HK-2 (cell line): ENCODE measurements at regions not wholly inside any gene's neighbourhood (a gene's known extent, or its start where the extent isn't known, plus 50 kb on each side); places are given as distances from the start of the nearest gene placed in this dataset.
A peak's percentile ranks its signal among the peaks of the same experiment; 100 is the strongest.
"Not testable (repeated sequence)": the region's sequence is repeated elsewhere in the genome, so short reads cannot be mapped to it uniquely, and the experiment has no call there.

Experiments
- DNase-seq: peaks from one replicate; pipeline ENCODE4 v3.0.0-alpha.2; 2018; ENCODE audit not compliant: unreplicated experiment

DNA sequence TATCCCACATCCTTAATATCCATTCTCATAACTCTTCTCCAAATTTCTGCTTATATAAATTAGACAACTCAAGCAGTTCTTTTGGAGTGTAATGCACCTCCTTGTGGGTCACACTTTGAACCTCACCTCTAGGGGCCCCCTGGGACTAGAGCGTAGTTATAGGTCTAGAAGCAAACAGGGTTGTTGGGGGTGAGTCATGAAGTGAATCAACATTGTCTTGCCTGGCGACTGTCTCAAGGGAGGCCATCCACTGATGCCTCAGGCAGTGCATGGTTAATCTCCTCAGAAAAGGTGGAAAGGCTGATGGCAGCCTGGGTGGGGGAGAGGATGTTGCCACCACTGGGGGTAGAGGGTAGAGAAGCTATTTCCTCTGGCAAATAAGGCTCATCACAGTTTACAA is 129.1 kb downstream of the TNFRSF21 start:
- peak; percentile 30 for DNase-seq

DNA sequence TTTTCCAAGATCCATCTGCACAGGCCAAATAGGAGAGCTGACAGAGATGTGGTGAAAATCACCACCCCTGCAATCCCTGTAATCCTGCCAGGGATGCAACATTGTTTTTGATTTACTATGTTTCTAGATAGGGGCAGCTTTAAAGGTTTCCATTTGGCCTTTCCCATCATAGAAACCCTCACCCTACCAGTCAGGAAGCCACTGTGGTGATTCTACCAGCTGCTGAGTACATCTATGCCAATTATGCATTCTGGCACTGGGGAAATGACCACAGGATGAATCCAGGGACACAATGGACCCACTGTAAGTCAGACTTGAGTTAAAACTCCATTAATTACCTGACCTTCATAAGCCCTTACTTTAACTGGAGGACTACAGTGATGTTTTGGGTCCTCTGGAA is 130.4 kb downstream of the TNFRSF21 start:
- no peak for DNase-seq

DNA sequence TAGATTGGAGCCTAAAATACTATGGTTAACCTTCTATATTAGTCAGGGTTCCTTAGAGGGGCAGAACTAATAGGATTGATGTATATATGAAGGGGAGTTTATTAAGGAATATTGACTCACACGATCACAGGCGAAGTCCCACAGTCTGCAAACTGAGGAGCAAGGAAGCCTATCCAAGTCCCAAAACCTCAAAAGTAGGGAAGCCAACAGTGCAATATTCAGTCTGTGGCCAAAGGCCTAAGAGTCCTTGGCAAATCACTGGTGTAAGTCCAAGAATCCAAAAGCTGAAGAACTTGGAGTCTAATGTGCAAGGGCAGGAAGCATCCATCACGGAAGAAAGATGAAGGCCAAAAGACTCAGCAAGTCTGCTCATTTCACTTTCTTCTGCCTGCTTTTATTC is 133.5 kb upstream of the ADGRF1 start:
- no peak for DNase-seq

DNA sequence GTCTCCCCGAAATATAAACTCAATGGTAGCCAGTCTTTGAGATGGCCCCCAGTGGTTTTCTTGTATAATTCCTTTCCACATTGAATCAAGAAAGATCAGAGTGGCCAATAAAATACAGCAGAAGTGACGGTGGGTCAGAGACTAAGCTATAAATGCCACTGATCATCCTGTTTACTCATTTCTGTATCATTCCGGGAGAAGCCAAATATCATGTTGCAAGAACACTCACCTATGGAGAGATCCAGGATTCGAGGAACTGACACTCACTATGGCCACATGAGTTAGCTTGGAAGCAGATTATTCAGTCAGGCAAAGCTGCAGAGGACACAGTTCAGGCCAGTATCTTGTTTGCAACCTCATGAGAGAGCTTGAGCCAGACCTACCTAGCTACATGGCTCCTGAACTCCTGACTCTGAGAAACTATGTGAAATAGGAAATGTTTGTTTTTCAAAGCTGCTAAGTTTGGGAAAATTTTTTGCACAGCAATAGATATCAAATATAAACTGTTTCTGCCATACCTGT is 132.4 kb upstream of the ADGRF1 start:
- DNase-seq, result no peak

DNA sequence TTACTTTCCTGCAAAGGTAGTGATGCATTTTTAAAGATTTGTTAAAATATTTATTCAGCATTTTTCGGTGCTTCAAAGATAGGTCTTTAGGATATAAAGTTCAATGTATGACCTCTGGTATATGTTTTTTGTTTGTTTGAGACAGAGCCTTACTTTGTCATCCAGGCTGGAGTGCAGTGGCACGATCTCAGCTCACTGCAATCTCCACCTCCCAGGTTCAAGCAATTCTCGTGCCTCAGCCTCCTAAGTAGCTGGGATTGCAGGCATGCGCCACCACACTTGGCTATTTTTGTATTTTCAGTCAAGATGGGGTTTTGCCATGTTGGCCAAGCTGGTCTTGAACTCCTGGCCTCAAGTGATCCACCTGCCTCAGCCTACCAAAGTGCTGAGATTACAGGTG is 131.9 kb upstream of the ADGRF1 start:
- DNase-seq, result not testable (repeated sequence)

DNA sequence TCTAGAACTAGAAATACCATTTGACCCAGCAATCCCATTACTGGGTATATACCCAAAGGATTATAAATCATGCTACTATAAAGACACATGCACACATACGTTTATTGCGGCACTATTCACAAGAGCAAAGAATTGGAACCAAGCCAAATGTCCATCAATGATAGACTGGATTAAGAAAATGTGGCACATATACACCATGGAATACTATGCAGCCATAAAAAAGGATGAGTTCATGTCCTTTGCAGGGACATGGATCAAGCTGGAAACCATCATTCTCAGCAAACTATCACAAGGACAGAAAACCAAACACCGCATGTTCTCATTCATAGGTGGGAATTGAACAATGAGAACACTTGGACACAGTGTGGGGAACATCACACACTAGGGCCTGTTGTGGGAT is 131.0 kb upstream of the ADGRF1 start:
- DNase-seq, result not testable (repeated sequence)

DNA sequence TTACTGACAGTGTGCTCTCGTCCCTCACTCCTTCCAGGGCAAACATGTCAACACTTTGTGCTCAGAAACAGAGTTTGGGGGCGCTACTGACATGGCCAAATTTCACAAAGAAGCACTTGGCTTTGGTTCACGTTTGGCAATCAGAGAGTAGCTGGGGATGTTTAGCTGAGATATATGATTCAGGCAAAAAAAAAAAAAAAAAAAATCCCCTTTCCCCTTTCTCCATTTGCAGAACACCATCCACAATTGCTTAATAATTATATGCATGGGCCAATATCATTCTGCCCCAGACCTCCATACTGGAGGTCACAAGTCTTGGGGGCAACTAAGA is 128.4 kb upstream of the ADGRF1 start:
- DNase-seq, result no peak

DNA sequence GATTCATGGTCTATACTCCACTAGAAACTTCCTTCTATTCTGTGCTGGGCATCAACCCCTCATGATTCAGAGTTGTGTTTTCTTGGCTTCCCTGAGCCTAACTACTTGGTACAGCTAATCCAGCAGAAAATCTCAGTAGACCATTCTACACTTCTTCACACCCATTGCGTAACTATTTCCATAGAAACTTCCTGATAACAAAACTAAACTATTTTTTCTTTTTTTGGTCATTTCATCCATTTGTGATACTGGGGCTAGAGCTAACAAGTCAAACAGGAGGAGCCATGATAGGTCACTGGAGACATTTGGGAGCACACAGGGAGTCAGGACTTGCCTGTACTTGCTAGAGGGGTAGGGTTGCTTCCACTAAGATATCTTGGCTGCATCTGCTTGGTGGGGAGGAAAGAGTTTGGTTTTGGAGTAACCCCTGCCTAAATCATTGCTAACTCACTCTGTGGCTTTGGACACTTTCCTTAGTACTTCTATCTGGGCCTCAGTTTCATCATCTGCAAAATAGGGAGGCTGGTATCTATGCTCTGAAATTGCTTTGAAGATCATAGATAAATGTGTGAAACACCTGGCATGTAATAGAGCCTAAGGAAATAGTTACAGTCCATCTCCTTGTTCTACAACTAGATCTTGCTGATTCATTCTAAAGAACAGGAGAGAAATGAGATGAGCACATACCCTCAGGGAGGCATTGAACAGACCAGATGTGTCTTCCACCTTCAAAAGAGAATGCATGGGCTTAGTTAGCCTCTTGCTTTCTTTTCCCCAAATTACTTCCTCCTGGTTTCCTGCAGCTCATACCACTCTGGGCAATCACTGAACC is 127.9 kb upstream of the ADGRF1 start:
- DNase-seq, result no peak

DNA sequence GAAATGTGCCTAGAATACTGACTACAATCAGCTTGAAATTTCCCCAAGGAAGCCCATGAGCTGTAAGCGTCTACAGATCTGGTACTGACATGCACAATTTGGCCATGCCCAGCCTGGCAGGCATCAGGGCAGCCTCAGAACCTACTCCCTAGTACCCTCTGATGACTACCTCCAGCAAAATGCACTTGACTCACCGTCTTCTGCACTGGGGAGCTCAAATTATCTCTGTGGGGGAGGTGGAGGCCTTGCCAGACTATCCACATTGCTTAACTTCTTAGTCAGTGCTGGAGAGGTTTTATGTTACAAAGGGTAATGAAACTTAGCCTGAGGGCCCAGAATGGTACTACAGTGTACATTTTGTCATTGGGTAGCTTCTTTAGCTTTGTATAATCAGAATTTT is 126.0 kb upstream of the ADGRF1 start:
- peak; percentile 77 for DNase-seq

DNA sequence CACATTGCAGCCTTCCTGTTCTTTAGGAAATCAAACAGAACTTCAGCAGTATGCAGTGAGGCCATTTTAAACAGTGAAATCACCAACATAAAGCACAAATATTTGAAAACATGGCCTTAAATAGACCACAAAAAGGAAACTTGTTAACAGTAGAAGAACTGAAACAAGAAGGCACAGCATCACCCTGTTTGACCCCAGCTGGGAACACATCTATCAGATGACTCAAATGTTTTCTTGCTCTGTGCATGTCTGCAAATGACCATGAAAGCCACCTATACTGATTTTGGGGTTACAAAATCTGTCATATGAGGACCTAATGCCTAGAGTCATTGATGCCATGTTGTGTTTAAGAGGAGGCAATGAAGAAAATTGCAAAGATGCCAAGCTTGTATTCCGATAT is 123.8 kb upstream of the ADGRF1 start:
- no peak for DNase-seq

DNA sequence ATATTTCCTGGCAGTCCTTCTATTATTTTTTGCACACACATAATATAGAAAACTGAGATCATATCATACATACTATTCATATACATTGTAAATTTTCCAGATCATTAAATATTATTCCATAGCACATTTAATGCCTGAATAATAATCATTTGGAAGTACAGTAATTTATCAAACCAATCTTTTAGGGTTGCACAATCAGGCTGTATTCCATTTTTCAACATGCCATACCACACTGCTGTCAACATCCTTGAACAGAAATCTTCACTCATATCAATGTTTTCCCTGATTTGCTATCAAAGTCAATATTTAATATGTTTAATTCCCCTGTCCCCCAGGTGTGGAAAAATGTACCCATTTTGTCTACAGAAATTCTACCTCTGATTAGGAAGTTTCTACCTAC is 122.7 kb upstream of the ADGRF1 start:
- DNase-seq, result no peak

DNA sequence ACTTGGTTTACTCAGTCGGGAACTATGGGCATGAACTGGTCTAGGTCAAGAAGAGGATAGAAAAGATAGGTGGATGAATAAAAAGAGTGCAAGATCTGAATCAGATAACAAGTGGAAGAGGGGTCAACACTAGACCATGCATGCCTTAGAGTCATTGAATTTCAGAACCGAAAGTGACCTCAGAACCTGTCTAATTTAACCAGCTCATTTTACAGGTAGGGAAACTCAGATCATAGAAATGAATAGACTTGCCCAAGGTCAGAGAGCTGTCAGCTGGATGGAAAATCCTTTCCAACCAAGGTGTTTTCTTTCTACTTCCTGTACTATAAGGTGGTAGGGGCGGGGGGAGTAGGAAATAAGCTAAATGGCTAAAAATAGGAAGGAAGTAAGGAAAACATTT is 121.4 kb upstream of the ADGRF1 start:
- DNase-seq, result no peak

DNA sequence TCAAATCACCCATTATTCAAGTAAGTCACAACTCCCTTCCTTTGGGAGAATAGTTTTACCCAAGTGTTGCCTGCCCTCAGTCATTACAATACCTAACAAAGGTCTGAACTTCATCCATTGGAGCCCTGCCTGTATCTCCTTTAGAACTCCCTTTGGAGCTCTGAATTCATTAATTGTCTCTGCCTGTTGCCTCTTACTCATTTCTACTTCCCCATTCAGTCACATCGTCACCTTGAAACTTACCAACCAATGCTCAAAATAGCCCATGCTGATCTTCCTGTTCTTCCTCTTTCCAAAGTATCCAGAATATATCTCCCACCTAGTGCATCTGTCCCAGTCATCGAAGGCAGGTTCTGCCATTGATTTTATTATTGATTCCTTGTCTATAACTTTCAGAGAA is 120.7 kb upstream of the ADGRF1 start:
- no peak for DNase-seq

DNA sequence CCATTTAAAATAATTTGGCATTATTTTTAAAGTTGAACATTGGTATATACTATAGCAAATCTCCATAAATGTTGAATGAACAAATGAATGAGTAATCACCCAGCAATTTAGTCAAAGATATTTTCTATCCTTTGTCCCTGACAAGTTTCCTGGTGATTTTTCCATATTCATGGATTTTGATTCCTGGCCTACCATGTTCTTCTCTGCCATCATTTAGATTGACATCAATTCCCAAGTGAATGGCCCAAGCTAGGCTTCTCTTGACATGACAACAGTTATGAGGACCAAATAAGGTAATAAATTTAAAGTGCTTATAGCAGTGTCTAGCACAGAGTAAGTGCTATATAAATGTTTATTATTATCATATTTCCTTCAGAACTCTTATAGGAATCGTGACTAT is 120.1 kb upstream of the ADGRF1 start:
- no peak for DNase-seq

DNA sequence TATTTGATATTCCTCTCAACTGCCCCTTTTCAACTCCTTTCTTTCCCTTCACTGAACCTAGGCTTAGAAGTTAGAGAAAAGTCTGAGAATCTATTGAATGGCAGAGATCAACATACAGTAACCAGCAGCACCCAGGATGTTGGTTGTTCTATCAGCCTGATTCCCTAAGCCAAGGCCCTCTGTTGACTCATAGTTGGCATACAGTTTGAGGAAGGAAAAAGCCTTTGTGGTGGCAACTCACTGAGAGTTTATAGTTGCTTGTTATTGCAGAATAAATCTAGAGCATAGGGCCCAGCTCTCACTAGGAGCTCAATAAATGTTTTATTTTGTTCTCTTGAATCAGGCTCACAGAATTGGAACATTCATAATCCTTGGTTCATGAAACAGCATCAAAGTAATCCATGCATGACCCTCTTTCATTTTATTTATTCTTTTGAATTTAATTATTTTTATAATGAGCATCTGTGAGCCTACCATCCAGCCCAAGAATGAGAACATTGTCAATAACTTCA is 119.1 kb upstream of the ADGRF1 start:
- DNase-seq, result peak; percentile 8

DNA sequence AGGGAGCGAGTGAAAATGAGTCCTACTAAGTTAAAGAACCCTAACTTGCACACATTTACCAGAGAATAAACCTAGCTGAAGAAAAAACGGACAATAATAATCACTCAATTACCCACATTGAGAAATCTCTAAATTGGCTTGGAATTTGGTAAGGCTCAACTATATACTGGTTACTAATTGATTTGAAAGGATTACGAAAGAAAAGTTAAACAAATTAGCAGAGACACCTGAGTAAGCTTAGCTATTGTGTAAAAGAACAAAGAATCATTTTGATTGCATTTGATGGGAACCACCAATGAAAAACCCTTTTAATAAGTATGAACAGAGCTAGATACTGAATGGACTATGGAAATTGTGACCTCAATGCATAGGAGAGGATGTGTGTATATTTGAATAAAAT is 118.6 kb upstream of the ADGRF1 start:
- no peak for DNase-seq

DNA sequence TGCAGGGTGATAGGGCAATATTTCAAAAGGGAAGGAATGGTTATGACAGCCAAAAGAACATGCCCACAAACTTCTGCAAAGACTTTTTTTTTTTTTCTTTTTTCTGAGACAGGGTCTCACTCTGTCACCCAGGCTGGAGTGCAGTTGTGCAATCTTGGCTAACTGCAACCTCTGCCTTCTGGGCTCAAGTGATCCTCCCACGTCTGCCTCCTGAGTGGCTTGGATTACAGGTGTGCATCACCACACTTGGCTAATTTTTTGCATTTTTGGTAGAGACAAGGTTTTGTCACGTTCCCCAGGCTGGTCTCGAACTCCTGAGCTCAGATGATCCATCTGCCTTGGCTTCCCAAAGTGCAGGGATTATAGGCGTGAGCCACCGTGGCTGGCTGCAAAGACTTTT is 117.6 kb upstream of the ADGRF1 start:
- DNase-seq, result no peak

DNA sequence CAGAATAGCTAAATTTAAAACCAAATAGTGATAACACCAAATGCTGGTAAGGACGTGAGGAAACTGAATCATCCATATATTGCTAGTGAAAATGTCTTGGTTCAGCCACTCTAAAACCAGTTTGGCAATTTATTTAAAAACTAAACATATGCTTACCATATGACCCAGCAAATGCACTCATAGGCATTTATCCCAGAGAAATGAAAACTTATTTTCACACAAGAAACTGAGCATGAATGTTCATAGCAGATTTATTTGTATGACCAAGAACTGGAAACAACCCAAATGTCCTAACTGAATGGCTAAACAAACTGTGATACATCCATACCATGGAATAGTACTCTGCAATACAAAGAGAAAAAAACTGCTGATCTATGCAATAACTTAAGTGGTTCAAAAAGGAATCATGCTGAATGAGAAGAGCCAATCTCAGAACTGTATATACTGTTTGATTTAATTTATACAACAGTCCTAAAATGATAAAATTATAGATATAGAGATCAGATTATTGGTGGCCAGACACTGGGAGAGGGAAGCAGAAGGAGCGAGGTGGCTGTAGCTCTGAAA is 115.6 kb upstream of the ADGRF1 start:
- DNase-seq, result no peak

DNA sequence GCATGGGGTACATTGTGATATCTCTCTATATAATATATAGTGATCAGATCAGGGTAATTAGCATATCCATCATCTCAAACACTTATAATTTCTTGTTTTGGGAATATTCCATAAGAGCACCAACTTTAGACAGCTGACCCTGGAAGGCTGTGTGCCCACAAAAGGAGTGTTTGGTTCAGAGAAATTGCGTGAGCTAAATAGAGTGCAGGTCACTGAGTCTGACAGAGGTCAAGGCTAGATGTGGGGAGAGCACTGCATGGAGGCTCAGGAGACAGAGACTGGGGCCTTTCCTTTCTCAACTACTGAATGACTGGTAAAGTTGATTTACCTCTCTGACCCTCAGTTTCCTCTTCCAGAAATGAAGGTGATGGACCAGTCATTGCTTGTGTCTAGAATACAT is 114.9 kb upstream of the ADGRF1 start:
- no peak for DNase-seq

DNA sequence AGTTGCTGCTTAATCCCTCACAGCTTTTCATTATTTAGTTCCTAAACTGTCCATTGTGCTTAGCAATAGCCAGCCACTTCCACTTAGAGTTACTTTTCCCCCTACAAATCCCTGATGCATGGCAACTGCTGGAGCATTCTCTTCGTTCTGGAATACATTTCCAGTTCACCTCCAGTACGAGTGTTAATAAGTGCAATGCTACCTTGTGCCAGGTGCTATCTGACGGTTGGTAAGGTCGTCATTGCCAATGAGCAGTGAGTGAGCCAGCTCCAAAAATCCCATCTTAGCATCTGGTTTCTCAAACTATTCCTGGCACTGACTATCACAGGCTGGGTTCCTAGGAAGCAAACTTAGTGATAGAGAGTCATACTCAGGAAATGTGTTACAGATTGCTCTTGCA is 114.1 kb upstream of the ADGRF1 start:
- DNase-seq, result no peak

DNA sequence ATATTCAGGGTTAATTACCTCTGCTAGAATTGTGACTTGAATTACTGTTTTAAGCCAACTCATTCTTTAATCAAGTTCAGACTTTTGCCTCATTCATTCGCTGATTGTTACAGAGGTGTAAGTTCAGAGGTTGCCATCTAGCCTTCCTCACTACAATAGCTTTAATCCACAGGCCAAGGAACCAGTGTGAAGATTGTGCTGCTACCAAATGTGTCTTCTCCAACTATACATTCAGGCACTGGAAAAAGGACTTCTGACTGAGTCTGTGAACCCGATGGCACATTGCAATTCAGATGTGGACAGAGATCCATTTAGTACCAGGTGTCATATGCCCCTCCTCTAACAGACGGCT is 111.2 kb upstream of the ADGRF1 start:
- no peak for DNase-seq

DNA sequence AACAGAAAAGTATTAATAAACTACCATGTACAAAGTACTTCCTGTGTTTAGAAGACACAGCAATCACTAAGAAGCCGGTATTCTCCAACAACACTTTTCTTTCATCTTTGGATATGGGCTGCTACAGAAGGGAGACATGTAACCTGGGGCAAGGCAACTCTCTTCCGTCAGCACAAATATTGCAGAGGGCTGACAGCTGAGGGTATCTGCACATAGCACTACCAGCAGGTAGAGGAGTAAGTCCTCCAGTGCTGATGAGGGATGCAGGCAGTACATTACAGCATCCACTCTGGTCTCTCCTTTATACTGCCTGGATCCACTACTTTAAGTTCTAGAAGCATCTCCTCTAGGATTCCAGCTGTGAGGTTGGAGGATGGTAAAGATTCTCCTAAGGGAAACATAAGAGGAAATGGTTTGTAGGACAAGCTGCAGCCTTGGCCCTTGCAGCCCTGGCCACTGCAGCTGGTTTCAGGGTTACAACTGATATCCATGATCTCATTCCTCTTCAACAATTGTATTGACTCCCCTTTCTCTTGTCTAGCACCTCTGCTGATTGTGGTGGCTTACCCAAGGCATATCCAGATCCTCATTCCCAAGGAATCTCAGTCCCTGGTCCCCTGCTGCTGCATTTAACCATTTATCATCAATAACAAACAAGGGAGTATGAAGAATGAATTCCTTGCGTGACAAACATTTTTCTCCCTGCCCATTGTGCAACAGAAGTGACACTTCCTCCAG is 110.7 kb upstream of the ADGRF1 start:
- DNase-seq, result no peak
